ENCODE measurements at regions not wholly inside any gene's neighbourhood (a gene's known extent, or its start where the extent isn't known, plus 50 kb on each side); places are given as distances from the start of the nearest gene placed in this dataset.

GRCh38 chr4:115433491-115433890 lies 320.1 kb upstream of the NDST4 start:
- Histone ChIP-seq H2AK5ac (ENCODE audit: insufficient read length, low read length) (no peak overlapping the region), H3K4me2 (ENCODE audit: insufficient read depth, insufficient read length, low read length) (no peak overlapping the region), H3K27ac (ENCODE audit: insufficient read length, low read depth, low read length) (no peak overlapping the region), H3K4ac (ENCODE audit: low read depth, low read length) (no peak overlapping the region), H2BK15ac (ENCODE audit: low read depth, low read length) (no peak overlapping the region), H3K56ac (ENCODE audit: insufficient read length, low read depth, low read length) (no peak overlapping the region), H2BK20ac (ENCODE audit: low read depth, low read length, poor library complexity, severe bottlenecking) (no peak overlapping the region), H3K27me3 (ENCODE audit: insufficient read depth, low read length) (no peaks in the 10 kb centered on the region), H2BK12ac (ENCODE audit: insufficient read length, low read depth, low read length) (no peak overlapping the region), H3K14ac (ENCODE audit: insufficient read depth, low read length) (no peak overlapping the region), H4K8ac (replicated peaks; ENCODE audit: insufficient read length, low read depth, low read length) (no peak overlapping the region), H2BK120ac (ENCODE audit: low read depth, low read length, poor library complexity, severe bottlenecking) (no peak overlapping the region), H3K9ac (ENCODE audit: extremely low read depth, insufficient read length, low read length) (no peak overlapping the region), H3K79me2 (ENCODE audit: insufficient read depth, low read length) (no peaks in the 10 kb centered on the region), H4K20me1 (ENCODE audit: control insufficient read depth, insufficient read depth, insufficient read length) (no peaks in the 10 kb centered on the region), H3K23me2 (ENCODE audit: insufficient read length, low read depth, low read length, poor library complexity, severe bottlenecking) (no peaks in the 10 kb centered on the region), H3K4me1 (ENCODE audit: insufficient read depth, low read length) (no peaks in the 10 kb centered on the region), H3K18ac (ENCODE audit: insufficient read length, low read depth, low read length) (no peak overlapping the region), H3K23ac (ENCODE audit: insufficient read length, low read depth, low read length) (no peak overlapping the region), H4K91ac (ENCODE audit: insufficient read length, low read depth, low read length) (no peak overlapping the region), H4K5ac (ENCODE audit: insufficient read length, low read depth, low read length) (no peak overlapping the region), H3T11ph (ENCODE audit: low read length) (no peak overlapping the region), H2AFZ (ENCODE audit: low read length) (no peak overlapping the region), H3K79me1 (ENCODE audit: insufficient read depth, low read depth, low read length, poor library complexity, severe bottlenecking) (no peaks in the 10 kb centered on the region), H3K9me3 (ENCODE audit: control insufficient read depth, low read depth, low read length) (no peaks in the 10 kb centered on the region), H2BK5ac (ENCODE audit: insufficient read length, low read length) (no peak overlapping the region)
- Mint-ChIP-seq H3K27me3 (ENCODE audit: low read depth) (no peaks in the 10 kb centered on the region), H3K36me3 (ENCODE audit: insufficient read depth in 1 of 3, low read depth in 3 of 3) (no peaks in the 10 kb centered on the region), H3K9me3 (no peaks in the 10 kb centered on the region), H3K4me1 (no peaks in the 10 kb centered on the region), H3K27ac (no peak overlapping the region), H3K4me3 (no peak overlapping the region)
- DNase-seq = no peak
- TF ChIP-seq, protein P1, sequence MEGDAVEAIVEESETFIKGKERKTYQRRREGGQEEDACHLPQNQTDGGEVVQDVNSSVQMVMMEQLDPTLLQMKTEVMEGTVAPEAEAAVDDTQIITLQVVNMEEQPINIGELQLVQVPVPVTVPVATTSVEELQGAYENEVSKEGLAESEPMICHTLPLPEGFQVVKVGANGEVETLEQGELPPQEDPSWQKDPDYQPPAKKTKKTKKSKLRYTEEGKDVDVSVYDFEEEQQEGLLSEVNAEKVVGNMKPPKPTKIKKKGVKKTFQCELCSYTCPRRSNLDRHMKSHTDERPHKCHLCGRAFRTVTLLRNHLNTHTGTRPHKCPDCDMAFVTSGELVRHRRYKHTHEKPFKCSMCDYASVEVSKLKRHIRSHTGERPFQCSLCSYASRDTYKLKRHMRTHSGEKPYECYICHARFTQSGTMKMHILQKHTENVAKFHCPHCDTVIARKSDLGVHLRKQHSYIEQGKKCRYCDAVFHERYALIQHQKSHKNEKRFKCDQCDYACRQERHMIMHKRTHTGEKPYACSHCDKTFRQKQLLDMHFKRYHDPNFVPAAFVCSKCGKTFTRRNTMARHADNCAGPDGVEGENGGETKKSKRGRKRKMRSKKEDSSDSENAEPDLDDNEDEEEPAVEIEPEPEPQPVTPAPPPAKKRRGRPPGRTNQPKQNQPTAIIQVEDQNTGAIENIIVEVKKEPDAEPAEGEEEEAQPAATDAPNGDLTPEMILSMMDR (conservative IDR thresholded peaks at IDR 0.05) = no peak
- WGBS (ENCODE audit: extremely low coverage, insufficient read length, low lambda C conversion rate) = no CpG with 5 or more reads among the region's 1 CpG
